SK-N-MC (cell line): ENCODE measurements at regions not wholly inside any gene's neighbourhood (a gene's known extent, or its start where the extent isn't known, plus 50 kb on each side); places are given as distances from the start of the nearest gene placed in this dataset.

Source experiments
- EZH2 ChIP-seq: fragments of 200-600 bp; sonication (generic); IDR thresholded peaks from one replicate; pipeline ENCODE4 v1.6.1; 2017; ENCODE audit warnings: antibody characterized with exemption
- FOXP2 ChIP-seq: optimal IDR thresholded peaks from 2 replicates; pipeline ENCODE3; 2011; ENCODE audit warnings: mild to moderate bottlenecking, moderate library complexity; ENCODE audit not compliant: insufficient read depth; ENCODE audit errors: extremely low read length, control extremely low read depth
- POLR2AphosphoS5 ChIP-seq: IDR thresholded peaks from 2 replicates; pipeline ENCODE4 v1.6.1; 2012; ENCODE audit warnings: mild to moderate bottlenecking, low read depth, low read length, borderline replicate concordance

GRCh38 chr14:30287579-30288445 lies 271.1 kb upstream of the G2E3 start:
- TF ChIP-seq EZH2 (no peak), POLR2AphosphoS5 (no peak), FOXP2 (no peak)
